ENCODE measurements at regions not wholly inside any gene's neighbourhood (a gene's known extent, or its start where the extent isn't known, plus 50 kb on each side); places are given as distances from the start of the nearest gene placed in this dataset.
"Not testable (repeated sequence)": the region's sequence is repeated elsewhere in the genome, so short reads cannot be mapped to it uniquely, and the experiment has no call there.

DNA sequence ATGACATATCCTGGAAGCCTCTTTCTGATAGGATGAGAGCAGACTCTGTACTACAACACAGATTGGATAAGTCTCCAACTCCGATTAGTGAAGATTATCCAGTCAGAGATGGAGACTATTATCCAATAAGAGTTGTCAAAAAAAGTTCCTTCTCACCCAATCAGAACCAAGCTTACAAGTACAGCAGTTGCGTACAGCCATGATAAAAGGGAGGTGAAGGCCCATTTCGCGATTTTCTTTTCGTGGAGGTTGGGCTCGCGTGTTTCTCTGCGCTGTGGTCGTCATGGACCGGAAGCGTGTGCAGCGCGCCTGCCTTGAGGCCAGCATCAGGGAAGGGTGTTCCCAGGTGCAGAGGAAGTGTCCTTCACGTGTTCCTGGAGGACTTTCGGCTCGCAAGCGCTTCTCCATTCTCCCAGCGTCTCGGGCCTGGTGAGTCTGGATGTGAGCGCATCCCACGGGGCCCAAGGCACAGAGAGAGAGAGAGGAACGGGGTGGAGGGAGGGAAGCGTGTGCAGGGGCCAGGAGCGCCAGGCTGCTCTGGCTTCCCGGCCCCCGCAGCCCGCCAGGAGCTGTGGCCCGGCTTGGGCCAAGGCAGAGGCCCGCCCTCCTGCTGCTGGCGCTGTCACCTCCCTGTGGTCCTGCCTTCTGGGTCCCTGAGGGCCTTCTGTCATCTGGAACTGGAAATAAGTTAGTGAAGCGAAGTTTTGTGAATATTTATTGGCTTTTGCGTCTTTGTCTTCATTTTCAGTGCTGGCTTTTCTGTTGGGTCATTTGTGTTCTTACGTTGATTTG, 53.9 kb downstream of the CDRT15L2 start:
- DNase-seq = not testable (repeated sequence)

DNA sequence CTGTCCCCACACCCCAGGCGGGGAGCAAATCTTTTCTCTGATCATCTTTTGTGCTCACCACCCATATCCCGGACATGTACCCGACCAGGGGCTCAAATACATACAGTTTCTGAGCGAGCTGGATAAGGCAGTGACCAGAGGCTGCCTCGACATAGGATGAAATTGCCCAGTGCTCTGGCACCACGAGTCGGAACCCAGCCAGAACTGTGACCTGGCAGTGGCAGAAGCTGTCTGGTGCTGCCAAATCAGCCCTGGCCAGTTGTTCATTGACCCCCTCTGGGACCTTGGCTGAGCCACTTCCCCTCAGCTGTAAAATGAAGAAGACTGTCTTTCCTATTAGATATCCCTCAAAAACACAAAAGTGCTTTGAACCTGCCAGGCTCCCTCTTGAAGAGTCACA, 60.6 kb downstream of the CDRT15L2 start:
- DNase-seq = not testable (repeated sequence)

DNA sequence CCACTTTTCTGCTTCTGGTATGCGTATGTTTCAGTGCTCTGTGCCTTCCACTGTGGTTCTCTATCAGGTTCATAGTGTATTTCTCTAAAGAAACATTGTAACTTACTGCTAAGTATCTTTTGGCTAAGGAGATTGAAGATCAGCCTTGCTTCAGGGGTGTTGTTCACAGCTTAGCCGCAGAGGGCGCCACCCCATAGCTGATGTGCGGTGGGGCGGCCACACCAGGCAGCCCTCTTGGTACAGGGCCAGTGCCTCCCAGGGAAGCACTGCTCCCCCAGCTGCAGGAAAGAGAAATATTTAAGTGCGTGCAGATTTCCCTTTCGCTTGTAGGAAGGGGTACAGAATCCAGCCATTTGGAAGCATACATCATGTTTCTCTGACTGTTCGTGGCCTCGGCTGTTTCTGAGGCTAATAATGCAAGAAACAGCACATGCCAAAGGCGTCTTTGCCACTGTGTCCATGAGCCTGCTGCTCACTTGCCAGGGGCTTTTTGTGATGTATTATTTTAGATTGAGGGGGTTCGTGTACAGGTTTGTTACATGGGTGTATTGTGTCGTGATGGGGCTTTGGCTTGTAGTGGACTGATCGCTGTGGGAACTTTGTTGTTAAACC, 67.2 kb downstream of the CDRT15L2 start:
- not testable (repeated sequence) for DNase-seq

DNA sequence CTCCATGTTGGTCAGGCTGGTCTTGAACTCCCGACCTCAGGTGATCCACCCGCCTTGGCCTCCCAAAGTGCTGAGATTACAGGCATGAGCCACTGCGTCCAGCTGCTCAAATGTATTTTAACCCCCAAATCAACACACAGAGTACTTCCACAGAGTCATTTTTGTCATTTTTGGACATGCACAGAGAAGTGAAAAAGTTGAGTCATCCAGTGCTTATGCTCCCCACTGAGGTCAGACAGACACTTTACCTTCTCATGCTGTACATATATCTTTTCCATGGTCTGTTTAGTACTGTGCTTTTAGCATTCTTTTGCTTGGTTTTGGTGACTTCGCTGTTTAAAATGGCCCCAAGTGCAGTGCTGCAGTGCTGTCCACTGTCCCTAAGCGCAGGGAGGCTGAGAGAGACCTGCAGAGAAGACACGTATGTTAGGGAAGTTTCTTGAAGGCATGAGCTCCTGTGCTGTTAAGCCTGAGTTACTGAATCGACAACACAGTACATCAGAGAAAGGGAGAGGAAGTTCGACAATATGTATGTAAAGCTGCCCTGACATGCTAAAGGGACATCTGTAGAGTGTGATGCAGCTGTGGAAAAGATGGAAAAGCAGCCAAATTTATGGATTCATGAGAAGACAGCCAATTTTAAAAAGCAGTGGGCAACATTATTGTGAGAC, 69.7 kb downstream of the CDRT15L2 start:
- DNase-seq = not testable (repeated sequence)

DNA sequence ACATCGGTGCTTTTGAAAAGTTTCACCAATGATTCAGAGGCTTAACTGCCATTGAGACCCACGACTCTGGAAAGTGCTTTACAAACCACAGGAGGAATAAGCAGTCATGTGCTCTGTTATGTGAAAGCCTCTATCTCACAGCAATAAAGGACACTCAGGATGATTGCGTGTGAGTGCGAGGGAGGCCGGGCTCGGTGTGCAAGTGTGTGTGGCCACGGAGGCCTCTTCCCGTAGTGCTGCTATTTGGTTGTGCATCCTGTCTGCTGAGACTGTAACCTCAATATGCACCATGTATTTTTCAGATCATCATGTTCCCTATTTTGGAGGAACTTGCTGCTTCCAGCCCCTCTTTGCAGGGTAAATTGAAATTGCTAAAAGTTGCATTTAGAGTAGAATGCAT, 71.5 kb downstream of the CDRT15L2 start:
- not testable (repeated sequence) for DNase-seq

DNA sequence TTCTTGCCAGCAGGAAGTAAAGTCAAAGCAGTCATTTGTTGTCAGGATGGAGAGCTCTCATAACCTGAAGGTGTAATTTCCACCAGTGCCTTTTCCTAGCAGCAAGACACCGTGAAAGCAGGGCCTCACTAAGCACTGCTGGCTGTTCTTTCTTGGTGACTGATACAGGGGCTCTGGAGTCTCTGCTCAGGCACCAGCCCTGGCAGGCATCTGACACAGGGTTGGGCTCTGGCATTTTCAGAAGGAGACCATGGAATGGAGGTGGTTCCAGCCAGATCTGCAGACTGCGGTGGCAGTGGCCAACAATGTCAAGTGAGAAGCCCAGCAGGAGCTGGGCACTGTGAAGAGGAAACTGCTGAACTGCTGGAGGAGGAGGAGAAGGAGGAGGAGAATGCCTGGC, 72.2 kb downstream of the CDRT15L2 start:
- DNase-seq = not testable (repeated sequence)

DNA sequence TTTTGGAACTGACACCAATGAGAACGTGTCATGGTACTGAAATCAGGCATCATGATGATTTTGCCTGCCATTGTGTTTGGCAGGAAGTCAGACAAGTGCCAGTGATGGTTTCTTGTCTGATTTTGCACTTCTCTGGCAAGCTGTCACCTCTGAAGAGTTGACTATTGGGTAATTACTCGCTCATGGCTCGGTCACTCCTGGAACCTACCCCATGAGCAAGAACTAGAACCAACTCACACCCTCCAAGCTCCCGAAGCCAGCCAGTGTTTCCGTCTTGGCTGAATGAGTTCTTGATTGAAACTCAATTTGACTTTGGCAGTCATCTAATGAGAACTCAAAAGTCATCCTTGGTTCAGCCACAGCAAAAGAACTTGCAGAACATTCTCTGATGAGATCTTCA, 73.9 kb downstream of the CDRT15L2 start:
- not testable (repeated sequence) for DNase-seq

DNA sequence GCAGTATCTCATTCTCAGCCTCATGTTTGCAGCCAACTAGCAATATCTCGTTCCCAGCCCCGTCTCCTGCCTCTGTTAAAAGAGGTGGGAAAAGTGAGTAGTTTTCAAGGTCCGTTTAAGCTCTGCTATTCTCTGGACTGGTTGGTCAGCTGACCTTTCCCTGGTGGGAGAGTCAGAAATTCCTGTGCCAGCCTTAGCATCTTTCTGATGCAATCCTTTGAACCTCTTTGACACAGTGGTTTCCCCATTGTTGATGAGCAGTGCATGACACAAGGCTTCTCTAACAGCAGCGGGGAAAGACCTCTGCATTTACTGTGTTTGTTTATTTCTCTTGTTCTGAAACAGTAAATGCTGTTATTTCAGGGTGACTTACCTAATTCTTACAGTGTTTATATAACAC, 74.6 kb downstream of the CDRT15L2 start:
- not testable (repeated sequence) for DNase-seq

DNA sequence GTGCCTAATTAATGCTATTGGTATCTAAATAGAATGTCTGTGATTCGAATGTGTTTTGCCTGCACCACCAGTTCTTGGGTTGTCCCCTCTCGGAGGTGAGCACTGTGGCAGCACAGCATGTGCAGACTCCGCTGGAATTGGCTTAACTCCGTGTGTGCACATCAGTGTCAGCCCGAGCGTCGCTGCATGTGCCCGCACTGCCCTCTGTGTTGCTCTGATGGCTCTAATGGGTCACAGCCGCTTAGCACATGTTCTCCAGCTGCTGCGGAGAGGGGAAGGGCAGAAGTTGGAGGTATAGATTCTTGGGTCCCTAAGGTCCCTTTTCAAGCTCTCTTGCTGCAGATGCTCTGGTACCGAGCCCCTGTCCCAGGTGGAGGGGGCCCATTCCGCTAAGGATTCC, 75.1 kb downstream of the CDRT15L2 start:
- DNase-seq = not testable (repeated sequence)

DNA sequence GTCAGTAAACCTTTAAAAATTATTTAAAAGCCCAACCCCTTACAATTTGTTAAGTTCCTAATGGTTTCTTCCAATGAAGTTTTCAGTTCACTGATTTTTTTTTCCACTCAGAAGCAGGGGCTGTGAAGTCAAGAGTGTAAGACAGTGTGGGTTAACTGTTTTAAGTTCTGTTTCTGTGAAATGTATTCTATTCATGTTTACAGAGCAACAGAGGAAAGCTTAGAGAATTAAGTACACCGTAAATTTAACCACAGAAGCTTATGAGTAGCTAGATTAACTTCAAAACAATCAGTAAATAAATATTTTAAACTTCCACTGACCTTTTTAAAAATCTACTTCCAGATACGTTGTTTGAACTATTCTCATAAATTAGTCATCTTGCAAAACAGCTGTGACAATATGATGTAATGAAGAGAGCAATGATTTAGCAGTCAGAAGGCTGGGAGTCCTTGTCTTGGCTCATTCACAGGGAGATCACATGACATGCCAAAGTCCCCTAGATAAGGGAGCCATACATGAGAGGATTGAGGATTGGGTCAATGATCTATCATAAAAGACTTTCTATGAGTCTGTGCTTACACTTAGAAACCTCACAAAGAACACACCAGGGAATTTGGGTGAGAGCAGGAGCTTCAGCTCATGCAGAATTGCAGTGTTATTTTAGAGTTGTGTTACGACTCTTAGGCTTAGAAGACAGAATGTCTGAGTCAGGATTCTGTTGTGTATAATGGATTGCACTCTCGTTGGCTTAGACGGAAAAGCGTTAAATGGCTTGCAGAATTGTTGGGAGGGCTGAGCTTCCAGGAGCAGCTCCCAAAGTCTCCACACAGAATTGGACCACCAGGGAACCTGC, 85.8 kb downstream of the CDRT15L2 start:
- not testable (repeated sequence) for DNase-seq

DNA sequence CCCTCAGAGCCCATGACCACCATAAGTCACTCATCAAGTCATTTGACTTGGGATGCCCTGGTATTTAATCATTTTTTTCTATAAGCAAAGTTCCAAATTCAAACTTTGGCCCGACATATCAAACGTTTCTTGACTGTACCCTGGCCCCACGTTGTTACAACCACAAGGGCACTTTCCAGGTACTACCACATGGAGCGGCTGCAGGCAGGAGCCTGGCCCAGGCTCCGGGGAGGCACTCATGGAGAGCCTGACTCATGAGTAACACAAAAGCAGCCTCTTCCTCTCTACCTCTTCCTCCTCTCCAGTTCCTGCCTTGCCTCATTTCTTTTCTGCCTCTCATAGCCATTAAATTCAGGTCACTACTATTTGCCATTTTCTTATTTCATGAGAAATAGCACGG, 87.2 kb downstream of the CDRT15L2 start:
- DNase-seq = not testable (repeated sequence)

DNA sequence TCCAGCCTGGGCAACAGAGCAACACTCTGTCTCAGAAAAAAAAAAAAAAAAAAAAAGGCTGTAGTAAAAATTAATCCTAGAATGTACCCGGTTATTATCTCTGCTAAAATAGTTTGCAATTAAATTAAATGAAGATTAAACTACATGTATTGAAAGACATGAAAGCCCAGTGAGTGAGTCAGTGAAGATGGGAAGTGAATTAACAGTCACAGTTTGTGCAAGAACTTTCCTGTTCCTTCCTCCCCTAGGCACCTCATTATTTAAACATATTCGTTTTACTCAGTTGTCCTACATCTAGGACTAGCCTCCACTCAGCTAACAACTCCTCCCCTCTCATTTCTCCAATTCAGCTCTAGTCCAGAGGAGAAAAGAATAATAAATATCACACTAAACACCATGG, 88.2 kb downstream of the CDRT15L2 start:
- DNase-seq = not testable (repeated sequence)

DNA sequence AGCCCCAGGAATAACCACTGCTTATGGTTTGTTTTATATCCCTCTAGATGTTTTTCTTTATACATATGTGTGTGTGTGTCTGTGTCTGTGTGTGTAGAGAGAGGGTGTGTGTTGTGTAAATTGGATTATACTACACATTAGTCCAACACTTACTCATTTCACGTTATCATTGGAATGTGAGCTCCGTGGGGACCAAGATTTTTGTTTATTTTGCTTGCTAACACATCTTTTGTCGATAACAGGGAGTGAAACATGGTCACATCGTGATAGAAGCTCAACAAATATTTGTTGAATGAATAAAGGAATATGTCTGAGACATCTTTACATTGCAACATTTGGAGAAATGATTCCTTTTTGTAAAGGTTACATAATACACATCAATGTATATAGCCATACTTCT, 88.8 kb downstream of the CDRT15L2 start:
- not testable (repeated sequence) for DNase-seq

DNA sequence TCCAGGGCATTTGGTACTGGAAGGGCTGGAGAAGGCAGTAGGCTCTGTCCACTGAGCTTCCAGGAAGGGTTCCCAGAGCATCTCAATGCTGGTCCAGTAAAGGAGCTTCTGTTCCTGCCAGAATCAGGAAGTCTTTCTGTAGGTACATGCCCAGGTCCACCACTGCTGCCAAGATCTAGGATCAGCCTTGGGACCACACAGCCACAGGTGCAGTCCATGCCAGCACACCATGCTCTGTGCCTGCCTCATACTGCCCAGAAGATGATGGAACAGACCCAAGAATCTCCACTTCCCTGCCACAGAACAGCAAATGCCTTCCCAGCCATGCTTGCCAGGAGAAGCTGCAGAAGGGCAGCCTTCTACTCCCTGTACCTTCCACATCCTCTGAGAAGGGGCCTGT, 89.3 kb downstream of the CDRT15L2 start:
- not testable (repeated sequence) for DNase-seq

DNA sequence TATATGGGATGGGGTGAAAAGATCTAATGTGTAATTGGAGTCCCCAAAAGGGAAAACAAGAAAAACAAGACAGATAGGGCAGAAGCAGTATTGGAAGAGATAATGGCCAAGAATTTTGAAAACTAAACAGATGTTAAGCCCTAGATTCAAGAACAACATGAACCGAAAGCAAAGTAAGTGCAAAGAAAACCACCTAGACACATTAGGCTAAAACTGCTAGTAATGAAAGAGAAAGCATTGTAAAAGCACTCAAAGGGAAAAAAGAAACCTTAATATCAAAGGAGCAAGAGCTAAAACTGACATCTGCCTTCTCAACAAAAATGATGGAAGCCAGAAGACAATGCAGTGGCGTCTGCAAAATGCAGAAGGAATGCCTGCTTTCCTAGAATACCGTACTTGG, 91.0 kb downstream of the CDRT15L2 start:
- not testable (repeated sequence) for DNase-seq

DNA sequence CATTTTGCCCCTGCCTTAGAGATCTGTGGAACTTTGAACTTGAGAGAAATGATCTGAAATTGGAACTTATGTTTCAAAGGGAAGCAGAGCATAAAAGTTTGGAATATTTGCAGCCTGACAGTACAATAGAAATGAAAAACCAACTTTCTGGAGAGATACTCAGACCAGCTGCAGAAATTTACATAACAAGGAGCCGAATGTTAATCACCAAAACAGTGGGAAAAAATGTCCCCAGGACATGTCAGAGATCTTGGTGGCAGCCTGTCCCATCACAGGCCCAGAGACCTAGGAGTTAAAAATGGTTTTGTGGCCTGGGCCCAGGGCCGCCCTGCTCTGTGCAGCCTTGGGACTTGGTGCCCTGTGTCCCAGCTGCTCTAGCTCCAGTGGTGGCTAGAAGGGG, 94.8 kb downstream of the CDRT15L2 start:
- DNase-seq = not testable (repeated sequence)

DNA sequence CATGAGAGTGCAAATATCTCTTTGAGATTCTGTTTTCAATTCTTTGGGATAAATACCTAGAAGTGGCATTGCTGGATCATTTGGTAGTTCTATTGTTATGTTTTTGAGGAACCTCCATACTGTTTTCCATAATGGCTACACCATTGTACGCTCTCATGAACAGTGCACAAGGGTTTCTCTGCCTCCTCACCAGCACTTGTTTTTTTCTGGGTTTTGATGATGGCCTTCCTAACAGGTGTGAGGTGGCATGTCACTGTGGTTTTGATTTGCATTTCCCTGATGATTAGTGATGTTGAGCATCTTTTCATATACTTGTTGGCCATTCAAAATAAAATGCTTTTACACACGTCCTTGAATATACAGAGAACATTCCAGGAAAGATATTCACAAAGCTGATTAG, 96.2 kb downstream of the CDRT15L2 start:
- DNase-seq = not testable (repeated sequence)

DNA sequence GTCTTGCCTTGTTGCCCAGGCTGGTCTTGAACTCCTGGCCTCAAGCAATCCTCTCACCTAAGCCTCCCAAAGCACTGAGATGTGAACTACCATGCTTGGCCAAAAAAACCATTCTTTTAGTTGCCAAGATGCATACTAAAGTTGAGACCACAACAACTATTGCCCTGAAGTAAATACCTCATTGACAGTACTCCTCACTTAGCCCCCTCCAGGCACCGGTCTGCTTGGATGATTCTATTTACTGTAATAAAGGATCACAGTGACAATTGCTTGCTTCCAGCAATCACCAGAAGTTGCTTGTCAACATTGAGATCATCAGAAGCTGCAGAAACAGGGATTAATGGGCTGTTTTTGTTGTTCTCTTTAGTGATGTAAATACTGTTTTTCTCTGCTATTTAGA, 97.1 kb downstream of the CDRT15L2 start:
- not testable (repeated sequence) for DNase-seq

DNA sequence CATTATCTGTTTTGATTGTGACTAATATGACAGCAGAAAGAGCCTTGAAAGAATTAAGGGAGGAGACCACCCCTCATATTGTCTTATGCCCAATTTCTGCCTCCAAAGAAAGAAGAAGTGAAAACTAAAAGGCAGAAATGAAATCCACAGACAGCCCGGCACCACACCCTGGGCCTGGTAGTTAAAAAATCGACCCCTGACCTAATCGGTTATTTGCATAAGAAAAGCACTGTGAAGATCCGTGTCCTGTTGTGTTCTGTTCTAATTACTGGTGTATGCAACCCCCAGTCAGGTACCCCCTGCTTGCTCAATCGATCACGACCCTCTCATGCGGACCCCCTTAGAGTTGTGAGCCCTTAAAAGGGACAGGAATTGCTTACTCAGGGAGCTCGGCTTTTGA, 97.9 kb downstream of the CDRT15L2 start:
- DNase-seq = not testable (repeated sequence)

DNA sequence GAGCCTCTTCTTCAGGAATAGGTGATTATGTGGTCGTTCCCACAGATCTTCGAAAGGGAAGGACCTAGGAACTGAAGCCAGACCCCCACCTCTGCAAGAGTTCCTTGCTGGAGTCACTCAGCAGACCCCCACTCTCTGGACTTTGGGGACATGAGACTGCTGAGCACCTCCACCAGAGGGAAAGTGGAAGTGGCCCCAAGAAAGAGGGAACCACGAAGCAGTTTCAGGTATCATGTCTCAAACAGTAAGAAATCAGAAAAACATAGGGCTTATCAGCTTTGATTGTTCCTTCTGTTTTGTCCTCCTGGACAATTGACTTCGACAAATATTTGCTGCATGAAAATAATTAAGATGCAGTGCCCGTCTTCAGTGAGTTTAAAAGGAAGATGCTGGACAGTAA, 98.9 kb downstream of the CDRT15L2 start:
- not testable (repeated sequence) for DNase-seq

DNA sequence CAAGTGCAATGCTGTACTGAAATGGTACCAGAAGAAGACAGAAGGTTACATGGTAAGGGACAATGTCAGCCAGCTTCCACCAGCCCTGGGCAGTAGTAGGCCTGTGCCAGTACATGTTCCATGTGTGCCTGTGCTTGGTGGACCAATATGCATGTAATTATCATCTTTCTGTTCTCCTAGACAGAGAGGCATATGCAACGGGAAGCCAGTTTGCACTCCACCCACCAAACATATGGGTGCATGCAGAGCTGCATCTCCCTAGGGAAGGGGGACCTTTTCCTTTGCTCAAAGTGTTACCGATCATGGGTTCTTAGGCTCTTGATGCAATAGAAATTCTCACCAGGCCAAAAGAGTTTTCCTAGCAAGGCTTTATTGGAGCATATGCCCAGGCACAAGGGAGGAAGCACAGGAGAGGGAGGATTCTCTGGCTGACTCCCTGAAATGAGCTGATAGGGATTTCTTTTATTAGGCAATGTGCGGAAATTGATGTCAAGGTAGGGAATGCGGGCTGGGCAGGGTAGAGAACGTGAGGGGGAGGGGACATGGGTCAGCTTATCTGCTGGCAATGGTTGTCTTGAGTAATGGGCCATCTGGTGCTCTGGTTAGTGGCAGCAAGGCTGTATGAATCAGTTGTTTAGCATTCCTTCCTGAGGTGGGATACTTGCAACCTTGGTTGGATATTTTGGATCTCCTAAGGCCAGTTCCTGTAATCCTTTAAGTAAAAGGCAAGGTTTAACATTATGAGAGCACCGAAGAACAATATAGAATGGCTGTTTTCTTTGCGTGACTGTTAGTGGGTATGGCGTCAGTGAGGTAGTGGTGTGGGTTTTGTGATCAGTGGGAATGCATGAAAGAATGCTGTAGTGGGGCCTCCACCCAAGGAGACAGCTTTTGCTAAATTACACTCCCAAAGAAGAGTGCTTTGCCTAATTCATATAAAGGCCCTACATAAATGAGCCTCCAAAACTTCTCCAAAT, 102.5 kb downstream of the CDRT15L2 start:
- DNase-seq = not testable (repeated sequence)

All from activated naive CD4-positive, alpha-beta T cell (primary cell).